ENCODE measurements at regions not wholly inside any gene's neighbourhood (a gene's known extent, or its start where the extent isn't known, plus 50 kb on each side); places are given as distances from the start of the nearest gene placed in this dataset.

GRCh38 chr4:14218641-14219040 lies 591.1 kb upstream of the BOD1L1 start:
- DNase-seq = no peak
- in situ Hi-C loops (cut with HindIII; ENCODE audit: low pct_ligation_motif_present, low pct_unique_long_range_greater_than_20kb, low sequenced_read_pairs) = no loop called here

- in situ Hi-C loops (cut with HindIII; ENCODE audit: low pct_ligation_motif_present, low pct_unique_long_range_greater_than_20kb, low sequenced_read_pairs) = no loop called here
- DNase-seq = no peak
Observed at GRCh38 chr4:14221176-14221575, 593.7 kb upstream of the BOD1L1 start.

- in situ Hi-C loops (cut with HindIII; ENCODE audit: low pct_ligation_motif_present, low pct_unique_long_range_greater_than_20kb, low sequenced_read_pairs) = no loop called here
- no peak for DNase-seq
Observed at GRCh38 chr4:14222377-14223029, 595.0 kb upstream of the BOD1L1 start.

- in situ Hi-C loops (cut with HindIII; ENCODE audit: low pct_ligation_motif_present, low pct_unique_long_range_greater_than_20kb, low sequenced_read_pairs) = no loop called here
- DNase-seq = no peak
Observed at GRCh38 chr4:14223461-14223860, 595.9 kb upstream of the BOD1L1 start.

GRCh38 chr4:14225688-14226207 lies 598.2 kb upstream of the BOD1L1 start:
- in situ Hi-C loops (cut with HindIII; ENCODE audit: low pct_ligation_motif_present, low pct_unique_long_range_greater_than_20kb, low sequenced_read_pairs) = no loop called here
- no peak for DNase-seq

GRCh38 chr4:14233126-14233525 lies 605.6 kb upstream of the BOD1L1 start:
- in situ Hi-C loops (cut with HindIII; ENCODE audit: low pct_ligation_motif_present, low pct_unique_long_range_greater_than_20kb, low sequenced_read_pairs) = no loop called here
- no peak for DNase-seq

GRCh38 chr4:14234307-14234706 lies 606.8 kb upstream of the BOD1L1 start:
- in situ Hi-C loops (cut with HindIII; ENCODE audit: low pct_ligation_motif_present, low pct_unique_long_range_greater_than_20kb, low sequenced_read_pairs) = no loop called here

GRCh38 chr4:14236359-14236758 lies 608.8 kb upstream of the BOD1L1 start:
- DNase-seq = no peak
- in situ Hi-C loops (cut with HindIII; ENCODE audit: low pct_ligation_motif_present, low pct_unique_long_range_greater_than_20kb, low sequenced_read_pairs) = no loop called here

More at GRCh38 chr4:14234307-14234706, 606.8 kb upstream of the BOD1L1 start:
- no peak for DNase-seq

- in situ Hi-C loops (cut with HindIII; ENCODE audit: low pct_ligation_motif_present, low pct_unique_long_range_greater_than_20kb, low sequenced_read_pairs) = no loop called here
- DNase-seq = no peak
Observed at GRCh38 chr4:14237911-14238310, 610.4 kb upstream of the BOD1L1 start.

- in situ Hi-C loops (cut with HindIII; ENCODE audit: low pct_ligation_motif_present, low pct_unique_long_range_greater_than_20kb, low sequenced_read_pairs) = no loop called here
- DNase-seq = no peak
Observed at GRCh38 chr4:14241574-14241973, 614.0 kb upstream of the BOD1L1 start.

GRCh38 chr4:14247767-14248166 lies 620.2 kb upstream of the BOD1L1 start:
- in situ Hi-C loops (cut with HindIII; ENCODE audit: low pct_ligation_motif_present, low pct_unique_long_range_greater_than_20kb, low sequenced_read_pairs) = no loop called here

GRCh38 chr4:14249226-14249625 lies 621.7 kb upstream of the BOD1L1 start:
- DNase-seq = no peak
- in situ Hi-C loops (cut with HindIII; ENCODE audit: low pct_ligation_motif_present, low pct_unique_long_range_greater_than_20kb, low sequenced_read_pairs) = no loop called here

More at GRCh38 chr4:14247767-14248166, 620.2 kb upstream of the BOD1L1 start:
- DNase-seq = no peak

- in situ Hi-C loops (cut with HindIII; ENCODE audit: low pct_ligation_motif_present, low pct_unique_long_range_greater_than_20kb, low sequenced_read_pairs) = no loop called here
- peak; percentile 32 for DNase-seq
Observed at GRCh38 chr4:14254252-14254651, 626.7 kb upstream of the BOD1L1 start.

GRCh38 chr4:14254926-14255325 lies 627.4 kb upstream of the BOD1L1 start:
- DNase-seq = no peak
- in situ Hi-C loops (cut with HindIII; ENCODE audit: low pct_ligation_motif_present, low pct_unique_long_range_greater_than_20kb, low sequenced_read_pairs) = no loop called here

- in situ Hi-C loops (cut with HindIII; ENCODE audit: low pct_ligation_motif_present, low pct_unique_long_range_greater_than_20kb, low sequenced_read_pairs) = no loop called here
- DNase-seq = no peak
Observed at GRCh38 chr4:14257903-14258302, 630.4 kb upstream of the BOD1L1 start.

GRCh38 chr4:14259936-14260335 lies 632.4 kb upstream of the BOD1L1 start:
- DNase-seq = no peak
- in situ Hi-C loops (cut with HindIII; ENCODE audit: low pct_ligation_motif_present, low pct_unique_long_range_greater_than_20kb, low sequenced_read_pairs) = no loop called here

- in situ Hi-C loops (cut with HindIII; ENCODE audit: low pct_ligation_motif_present, low pct_unique_long_range_greater_than_20kb, low sequenced_read_pairs) = no loop called here
- no peak for DNase-seq
Observed at GRCh38 chr4:14260591-14260990, 633.1 kb upstream of the BOD1L1 start.

GRCh38 chr4:14262221-14262620 lies 634.7 kb upstream of the BOD1L1 start:
- DNase-seq = no peak
- in situ Hi-C loops (cut with HindIII; ENCODE audit: low pct_ligation_motif_present, low pct_unique_long_range_greater_than_20kb, low sequenced_read_pairs) = no loop called here

- peak; percentile 5 for DNase-seq
- in situ Hi-C loops (cut with HindIII; ENCODE audit: low pct_ligation_motif_present, low pct_unique_long_range_greater_than_20kb, low sequenced_read_pairs) = no loop called here
Observed at GRCh38 chr4:14264437-14264836, 636.9 kb upstream of the BOD1L1 start.

GRCh38 chr4:14265651-14266050 lies 638.1 kb upstream of the BOD1L1 start:
- no peak for DNase-seq
- in situ Hi-C loops (cut with HindIII; ENCODE audit: low pct_ligation_motif_present, low pct_unique_long_range_greater_than_20kb, low sequenced_read_pairs) = no loop called here

Measured in ACHN (cell line).